Astrocyte (in vitro differentiated cells and primary cell): ENCODE measurements at regions not wholly inside any gene's neighbourhood (a gene's known extent, or its start where the extent isn't known, plus 50 kb on each side); places are given as distances from the start of the nearest gene placed in this dataset.

Experiments
- DNase-seq: peaks from one replicate; pipeline ENCODE4 v3.0.0-alpha.2; 2010; ENCODE audit warnings: low read depth
- FAIRE-seq: peaks from 2 replicates; lab custom pipeline; 2011; peaks lifted over from hg19 to GRCh38; lab: Jason Lieb, UNC
- H2AFZ ChIP-seq: 2 replicates; pipeline ENCODE4 v1.6.0; 2012; ENCODE audit warnings: low read depth, low read length, inconsistent platforms
- H3K27ac ChIP-seq: 2 replicates; pipeline ENCODE4 v1.5.1; 2011; ENCODE audit warnings: low read depth, low read length, inconsistent platforms
- H3K27me3 ChIP-seq: 2 replicates; pipeline ENCODE4 v1.6.0; 2011; ENCODE audit warnings: low read length, inconsistent platforms; ENCODE audit not compliant: insufficient read depth
- H3K36me3 ChIP-seq: 2 replicates; pipeline ENCODE4 v1.5.1; 2011; ENCODE audit warnings: low read length, inconsistent platforms; ENCODE audit not compliant: insufficient read depth
- H3K4me1 ChIP-seq: 2 replicates; pipeline ENCODE4 v1.5.1; 2011; ENCODE audit warnings: low read length, inconsistent platforms; ENCODE audit not compliant: insufficient read depth
- H3K4me2 ChIP-seq: 2 replicates; pipeline ENCODE4 v1.6.0; 2012; ENCODE audit warnings: low read length, inconsistent platforms
- H3K4me3 ChIP-seq: 2 replicates; pipeline ENCODE4 v1.5.1; 2011; ENCODE audit warnings: low read depth, mild to moderate bottlenecking, low read length, inconsistent platforms; ENCODE audit not compliant: insufficient read depth
- H3K79me2 ChIP-seq: 2 replicates; pipeline ENCODE4 v1.6.0; 2012; ENCODE audit warnings: mild to moderate bottlenecking, low read length, inconsistent platforms; ENCODE audit not compliant: insufficient read depth
- H3K9ac ChIP-seq: 2 replicates; pipeline ENCODE4 v1.6.0; 2012; ENCODE audit warnings: mild to moderate bottlenecking, low read length, inconsistent platforms
- H3K9me3 ChIP-seq: 2 replicates; pipeline ENCODE4 v1.5.1; 2012; ENCODE audit warnings: low read depth, mild to moderate bottlenecking, low read length, inconsistent platforms; ENCODE audit not compliant: insufficient read depth
- H4K20me1 ChIP-seq: 2 replicates; pipeline ENCODE4 v1.6.0; 2012; ENCODE audit warnings: low read length, inconsistent platforms; ENCODE audit not compliant: insufficient read depth
- H3K27ac Mint-ChIP-seq: one replicate; pipeline ENCODE4 v1.8.0; 2021; ENCODE audit warnings: mild to moderate bottlenecking, mixed read lengths; ENCODE audit not compliant: unreplicated experiment
- H3K27me3 Mint-ChIP-seq: one replicate; pipeline ENCODE4 v1.8.0; 2021; ENCODE audit warnings: low read depth, mixed read lengths; ENCODE audit not compliant: unreplicated experiment
- H3K36me3 Mint-ChIP-seq: one replicate; pipeline ENCODE4 v1.8.0; 2021; ENCODE audit warnings: low read depth, mixed read lengths; ENCODE audit not compliant: unreplicated experiment
- H3K4me1 Mint-ChIP-seq: one replicate; pipeline ENCODE4 v1.8.0; 2021; ENCODE audit warnings: low read depth, mixed read lengths; ENCODE audit not compliant: unreplicated experiment
- H3K4me3 Mint-ChIP-seq: one replicate; pipeline ENCODE4 v1.8.0; 2021; ENCODE audit warnings: mild to moderate bottlenecking, moderate library complexity, mixed read lengths; ENCODE audit not compliant: unreplicated experiment
- H3K9me3 Mint-ChIP-seq: one replicate; pipeline ENCODE4 v1.8.0; 2021; ENCODE audit warnings: mild to moderate bottlenecking, mixed read lengths; ENCODE audit not compliant: unreplicated experiment
- CTCF ChIP-seq: IDR thresholded peaks from 2 replicates; pipeline ENCODE4 v1.5.1; 2011; ENCODE audit warnings: low read depth, mild to moderate bottlenecking, inconsistent platforms, low read length, moderate library complexity; ENCODE audit not compliant: insufficient read depth
- EZH2 ChIP-seq: IDR thresholded peaks from 2 replicates; pipeline ENCODE4 v1.6.1; 2012; ENCODE audit warnings: mild to moderate bottlenecking, low read length, inconsistent platforms; ENCODE audit not compliant: insufficient read depth

- Mint-ChIP-seq H3K4me3 (no peak overlapping the region), H3K4me1 (peaks cover 6% of the 10 kb centered on the region), H3K27ac (no peak overlapping the region), H3K36me3 (no peaks in the 10 kb centered on the region), H3K27me3 (no peaks in the 10 kb centered on the region), H3K9me3 (no peaks in the 10 kb centered on the region)
- Histone ChIP-seq H3K36me3 (no peaks in the 10 kb centered on the region), H3K4me2 (no peak overlapping the region), H3K9ac (no peak overlapping the region), H3K27ac (no peak overlapping the region), H3K79me2 (no peaks in the 10 kb centered on the region), H4K20me1 (no peaks in the 10 kb centered on the region), H2AFZ (no peak overlapping the region), H3K4me1 (peaks cover 2% of the 10 kb centered on the region), H3K27me3 (no peaks in the 10 kb centered on the region), H3K9me3 (no peaks in the 10 kb centered on the region), H3K4me3 (no peak overlapping the region)
- DNase-seq (no peak), FAIRE-seq (no peak)
- TF ChIP-seq CTCF (no peak), EZH2 (no peak)
Observed at GRCh38 chr13:34857558-34858325, 84.3 kb upstream of the NBEA start.

GRCh38 chr13:34862311-34862710 lies 79.8 kb upstream of the NBEA start:
- TF ChIP-seq CTCF (no peak), EZH2 (no peak)
- no peaks in the 10 kb centered on the region for H3K36me3 Mint-ChIP-seq
- no peak overlapping the region for H3K4me3 Mint-ChIP-seq
- Histone ChIP-seq H3K9ac (no peak overlapping the region), H3K79me2 (no peaks in the 10 kb centered on the region), H2AFZ (no peak overlapping the region), H3K4me3 (no peak overlapping the region), H3K27me3 (no peaks in the 10 kb centered on the region), H3K36me3 (no peaks in the 10 kb centered on the region), H4K20me1 (no peaks in the 10 kb centered on the region), H3K4me1 (peaks cover 17% of the 10 kb centered on the region), H3K4me2 (no peak overlapping the region), H3K9me3 (no peaks in the 10 kb centered on the region), H3K27ac (no peak overlapping the region)
- H3K27me3 Mint-ChIP-seq = no peaks in the 10 kb centered on the region
- peaks cover 18% of the 10 kb centered on the region for H3K4me1 Mint-ChIP-seq
- no peaks in the 10 kb centered on the region for H3K9me3 Mint-ChIP-seq
- DNase-seq (peak; percentile 47), FAIRE-seq (no peak)
- no peak overlapping the region for H3K27ac Mint-ChIP-seq

GRCh38 chr13:34862716-34863115 lies 79.4 kb upstream of the NBEA start:
- H3K36me3 Mint-ChIP-seq = no peaks in the 10 kb centered on the region
- Histone ChIP-seq H3K27ac (no peak overlapping the region), H3K4me1 (peaks cover 21% of the 10 kb centered on the region), H3K9ac (no peak overlapping the region), H3K4me3 (no peak overlapping the region), H3K36me3 (no peaks in the 10 kb centered on the region), H3K79me2 (no peaks in the 10 kb centered on the region), H3K27me3 (no peaks in the 10 kb centered on the region), H4K20me1 (no peaks in the 10 kb centered on the region), H3K4me2 (peak overlapping the region; percentile 62), H3K9me3 (no peaks in the 10 kb centered on the region), H2AFZ (no peak overlapping the region)
- H3K9me3 Mint-ChIP-seq = no peaks in the 10 kb centered on the region
- peak overlapping the region; percentile 7 for H3K27ac Mint-ChIP-seq
- peaks cover 22% of the 10 kb centered on the region for H3K4me1 Mint-ChIP-seq
- DNase-seq (peak; percentile 47), FAIRE-seq (no peak)
- TF ChIP-seq CTCF (no peak), EZH2 (no peak)
- H3K27me3 Mint-ChIP-seq = no peaks in the 10 kb centered on the region
- no peak overlapping the region for H3K4me3 Mint-ChIP-seq
